Colonic mucosa (tissue), 4 donors: ENCODE measurements at regions not wholly inside any gene's neighbourhood (a gene's known extent, or its start where the extent isn't known, plus 50 kb on each side); places are given as distances from the start of the nearest gene placed in this dataset.

Source experiments
- DNase-seq: peaks from one replicate; pipeline ENCODE4 v3.0.0-alpha.2; 2020
- H3K27ac ChIP-seq: fragments of 200-600 bp; one replicate; pipeline ENCODE4 v1.8.0; 2021
- H3K27me3 ChIP-seq: fragments of 200-600 bp; one replicate; pipeline ENCODE4 v1.8.0; 2021
- H3K36me3 ChIP-seq: fragments of 200-600 bp; one replicate; pipeline ENCODE4 v1.8.0; 2021
- H3K4me1 ChIP-seq: fragments of 200-600 bp; one replicate; pipeline ENCODE4 v1.8.0; 2021; ENCODE audit warnings: mild to moderate bottlenecking
- H3K4me3 ChIP-seq: fragments of 200-600 bp; one replicate; pipeline ENCODE4 v1.8.0; 2021
- H3K9ac ChIP-seq, 2 donors: one replicate each; pipeline ENCODE4 v1.7.0; 2013; ENCODE audit warnings: control low read depth in 2 of 2, low read depth in 2 of 2, low read length in 2 of 2
- H3K9me3 ChIP-seq: fragments of 200-600 bp; one replicate; pipeline ENCODE4 v1.8.0; 2021
- intact Hi-C: fragments of 100-400 bp; cut with DNase I; formaldehyde crosslinking; loops from one replicate; pipeline ENCODE4 v1.14.1; 2022
- TF ChIP-seq, protein P1 (sequence below): fragments of 200-600 bp; IDR thresholded peaks from one replicate; pipeline ENCODE4 v1.8.0; 2022; ENCODE audit warnings: antibody characterized with exemption, mild to moderate bottlenecking
- donor health status: healthy.
- donor health status: DM: no; HTN: no; CAD: no.
- donor health status: DM: no; HTN: no; CAD: no.

DNA sequence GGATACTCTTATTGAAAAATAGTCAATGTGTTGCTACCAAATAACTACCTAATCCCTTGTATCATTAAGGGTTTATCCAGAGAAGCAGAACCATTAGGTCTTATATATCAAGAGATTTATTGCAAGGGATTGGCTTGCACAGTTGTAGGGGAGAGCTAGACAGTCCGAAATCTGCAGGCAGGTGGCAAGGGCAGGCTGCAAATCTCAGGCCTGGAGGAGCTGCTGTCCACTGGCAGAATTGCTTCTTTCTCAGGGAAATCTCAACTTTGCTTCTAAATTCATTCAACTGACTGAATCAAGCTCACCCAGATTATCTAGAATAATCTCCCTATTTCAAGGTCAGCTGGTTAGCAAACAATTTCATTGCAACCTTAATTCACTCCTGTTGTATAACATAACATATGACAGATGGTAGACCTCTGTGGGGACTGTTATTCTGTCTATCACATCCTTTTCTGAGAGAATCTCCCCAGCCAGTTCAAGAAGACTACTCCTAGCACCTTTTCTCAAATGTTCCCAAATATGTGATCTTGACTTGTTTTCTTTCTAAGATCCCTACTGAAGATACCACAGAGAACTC lies 194.2 kb downstream of the NHLRC3 start:
- Histone ChIP-seq H3K4me1 (no peaks in the 10 kb centered on the region), H3K9ac (no peak overlapping the region), H3K27ac (no peak overlapping the region), H3K9me3 (no peaks in the 10 kb centered on the region), H3K4me3 (no peak overlapping the region), H3K27me3 (no peaks in the 10 kb centered on the region), H3K36me3 (no peaks in the 10 kb centered on the region)
- TF ChIP-seq, protein P1, sequence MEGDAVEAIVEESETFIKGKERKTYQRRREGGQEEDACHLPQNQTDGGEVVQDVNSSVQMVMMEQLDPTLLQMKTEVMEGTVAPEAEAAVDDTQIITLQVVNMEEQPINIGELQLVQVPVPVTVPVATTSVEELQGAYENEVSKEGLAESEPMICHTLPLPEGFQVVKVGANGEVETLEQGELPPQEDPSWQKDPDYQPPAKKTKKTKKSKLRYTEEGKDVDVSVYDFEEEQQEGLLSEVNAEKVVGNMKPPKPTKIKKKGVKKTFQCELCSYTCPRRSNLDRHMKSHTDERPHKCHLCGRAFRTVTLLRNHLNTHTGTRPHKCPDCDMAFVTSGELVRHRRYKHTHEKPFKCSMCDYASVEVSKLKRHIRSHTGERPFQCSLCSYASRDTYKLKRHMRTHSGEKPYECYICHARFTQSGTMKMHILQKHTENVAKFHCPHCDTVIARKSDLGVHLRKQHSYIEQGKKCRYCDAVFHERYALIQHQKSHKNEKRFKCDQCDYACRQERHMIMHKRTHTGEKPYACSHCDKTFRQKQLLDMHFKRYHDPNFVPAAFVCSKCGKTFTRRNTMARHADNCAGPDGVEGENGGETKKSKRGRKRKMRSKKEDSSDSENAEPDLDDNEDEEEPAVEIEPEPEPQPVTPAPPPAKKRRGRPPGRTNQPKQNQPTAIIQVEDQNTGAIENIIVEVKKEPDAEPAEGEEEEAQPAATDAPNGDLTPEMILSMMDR, result no peak
- intact Hi-C loops, result no loop called here
- DNase-seq, result no peak

DNA sequence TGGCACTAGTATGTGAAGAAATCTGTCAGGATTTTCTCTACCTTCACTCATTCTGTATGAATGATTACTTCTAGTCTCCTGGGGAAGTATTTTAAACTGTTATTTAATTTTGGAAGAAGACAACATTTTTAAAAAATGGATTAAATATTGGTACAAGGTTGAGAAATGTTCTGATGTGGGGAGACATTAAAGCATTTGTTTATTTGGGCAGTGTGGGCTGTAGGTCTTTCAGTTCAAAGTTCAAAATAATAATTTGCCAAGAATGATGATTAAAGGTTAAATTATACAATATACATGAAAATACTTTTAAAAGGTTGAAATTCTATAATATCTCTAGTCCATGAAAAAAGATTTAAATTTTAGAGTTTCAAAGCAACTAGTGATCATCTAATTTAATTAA lies 194.7 kb downstream of the NHLRC3 start:
- Histone ChIP-seq H3K27me3 (no peaks in the 10 kb centered on the region), H3K27ac (no peak overlapping the region), H3K4me3 (no peak overlapping the region), H3K9me3 (no peaks in the 10 kb centered on the region), H3K36me3 (no peaks in the 10 kb centered on the region), H3K4me1 (no peaks in the 10 kb centered on the region), H3K9ac (no peak overlapping the region)
- intact Hi-C loops, result no loop called here
- no peak for DNase-seq
- TF ChIP-seq, protein P1, result no peak

DNA sequence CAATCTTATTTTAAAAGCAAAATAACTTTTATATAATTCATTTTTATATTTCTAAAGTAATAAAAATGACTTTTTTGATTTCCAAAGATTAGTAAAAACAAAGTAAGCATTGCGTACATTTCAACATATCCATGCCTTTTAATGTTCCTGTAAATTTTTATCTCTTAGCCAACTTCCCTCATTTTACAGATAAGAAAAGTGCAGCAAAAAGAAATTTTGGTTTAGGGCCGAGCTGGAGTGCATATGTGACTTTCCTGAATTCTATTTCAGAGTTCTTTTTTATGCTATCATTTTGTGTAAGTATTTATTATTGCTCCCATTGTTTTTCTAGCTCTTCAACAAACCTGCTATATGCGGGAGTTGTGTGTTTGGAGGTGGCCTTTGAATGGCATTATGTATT lies 195.3 kb downstream of the NHLRC3 start:
- H3K36me3 ChIP-seq, result no peaks in the 10 kb centered on the region
- TF ChIP-seq, protein P1, result no peak
- no peak for DNase-seq
- no peak overlapping the region for H3K4me3 ChIP-seq
- no peak overlapping the region for H3K9ac ChIP-seq
- intact Hi-C loops, result no loop called here
- H3K9me3 ChIP-seq, result no peaks in the 10 kb centered on the region
- no peaks in the 10 kb centered on the region for H3K27me3 ChIP-seq
- H3K4me1 ChIP-seq, result no peaks in the 10 kb centered on the region
- H3K27ac ChIP-seq, result no peak overlapping the region

DNA sequence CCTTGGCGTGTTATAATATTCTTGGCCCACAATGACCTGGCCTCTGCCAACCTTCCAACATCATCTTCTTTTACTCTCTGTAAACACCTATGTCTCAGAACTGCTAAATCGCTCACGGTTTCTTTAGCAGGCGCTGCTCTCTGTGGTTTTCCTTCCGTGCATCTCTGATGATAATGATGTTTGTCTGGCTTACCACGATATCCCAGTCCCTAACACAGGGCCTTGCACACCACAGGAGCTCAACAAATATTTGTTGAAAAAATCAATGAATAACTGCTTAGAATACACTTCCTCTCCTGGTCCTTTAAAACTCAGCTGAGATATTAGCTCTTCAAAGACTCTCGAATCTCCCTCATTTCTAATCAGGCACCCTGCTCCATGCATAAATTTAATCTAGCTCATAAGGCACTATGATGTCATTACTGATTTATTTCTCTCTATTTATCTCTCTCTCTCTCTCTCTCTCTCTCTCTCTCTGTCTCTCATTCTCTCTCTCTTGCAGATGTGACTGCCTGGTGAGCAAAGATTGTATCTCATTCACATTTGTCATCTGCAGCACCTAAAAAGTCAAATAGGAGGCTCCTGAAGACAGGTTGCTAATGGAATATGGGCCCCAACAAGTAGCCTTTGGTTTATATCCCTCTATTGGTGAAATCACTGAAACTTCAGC lies 206.4 kb downstream of the NHLRC3 start:
- Histone ChIP-seq H3K9ac (no peak overlapping the region), H3K9me3 (no peaks in the 10 kb centered on the region), H3K27me3 (no peaks in the 10 kb centered on the region), H3K36me3 (no peaks in the 10 kb centered on the region), H3K4me1 (no peaks in the 10 kb centered on the region), H3K4me3 (no peak overlapping the region), H3K27ac (no peak overlapping the region)
- DNase-seq, result no peak
- intact Hi-C loops, result no loop called here
- TF ChIP-seq, protein P1, result no peak

DNA sequence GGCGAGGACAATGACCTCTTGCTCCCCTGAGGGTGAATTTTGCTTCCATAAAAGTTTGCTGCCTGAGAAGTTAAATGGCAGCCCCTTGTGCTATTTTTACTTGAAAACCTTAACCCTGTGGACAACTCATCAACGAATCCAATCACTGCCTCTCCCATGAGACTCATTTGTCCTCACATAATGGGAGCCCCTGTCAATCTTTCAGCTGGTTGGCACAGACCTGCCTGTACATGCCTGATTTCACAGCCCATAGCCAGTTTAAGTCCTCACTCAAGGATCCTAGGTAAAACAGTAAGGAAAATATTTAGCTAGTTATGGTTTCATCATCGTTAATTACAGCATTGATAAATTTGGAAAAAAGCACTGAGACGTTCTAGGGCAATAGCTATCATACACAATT lies 207.4 kb downstream of the NHLRC3 start:
- DNase-seq, result no peak
- Histone ChIP-seq H3K36me3 (no peaks in the 10 kb centered on the region), H3K9me3 (no peaks in the 10 kb centered on the region), H3K9ac (no peak overlapping the region), H3K27ac (no peak overlapping the region), H3K4me3 (no peak overlapping the region), H3K4me1 (no peaks in the 10 kb centered on the region), H3K27me3 (no peaks in the 10 kb centered on the region)
- TF ChIP-seq, protein P1, result no peak
- intact Hi-C loops, result no loop called here
